SK-N-SH treated with all-trans-retinoic acid at 6 μM for 48 hours (cell line): ENCODE measurements at regions not wholly inside any gene's neighbourhood (a gene's known extent, or its start where the extent isn't known, plus 50 kb on each side); places are given as distances from the start of the nearest gene placed in this dataset.

Experiments used
- ATAC-seq: fragments of 200-7000 bp; cut with Tn5 transposase; 3 replicates; pipeline ENCODE4 v1.9.1; 2020; ENCODE audit warnings: mild to moderate bottlenecking, moderate library complexity
- ARNTL ChIP-seq: fragments of 450-650 bp; formaldehyde crosslinking; IDR thresholded peaks from 2 replicates; pipeline ENCODE4 v1.5.0; 2020; ENCODE audit warnings: low read depth, mild to moderate bottlenecking, moderate library complexity, borderline replicate concordance
- BACH2 ChIP-seq: fragments of 250-450 bp; sonication (Bioruptor Pico); IDR thresholded peaks from 2 replicates; pipeline ENCODE4 v1.9.0; 2021; ENCODE audit warnings: mild to moderate bottlenecking, borderline replicate concordance
- CREB5 ChIP-seq: fragments of 250-450 bp; sonication (Bioruptor Pico); IDR thresholded peaks from 2 replicates; pipeline ENCODE4 v1.5.1; 2020; ENCODE audit warnings: low read depth, mild to moderate bottlenecking, moderate library complexity
- CSRNP3 ChIP-seq: fragments of 250-450 bp; sonication (Bioruptor Pico); IDR thresholded peaks from 2 replicates; pipeline ENCODE4 v1.5.1; 2021; ENCODE audit warnings: mild to moderate bottlenecking, moderate library complexity
- ESRRG ChIP-seq: fragments of 250-450 bp; sonication (Bioruptor Pico); IDR thresholded peaks from 2 replicates; pipeline ENCODE4 v1.6.1; 2021; ENCODE audit warnings: mild to moderate bottlenecking
- GLIS3 ChIP-seq: fragments of 250-450 bp; sonication (Bioruptor Pico); IDR thresholded peaks from 2 replicates; pipeline ENCODE4 v1.5.0; 2020; ENCODE audit warnings: mild to moderate bottlenecking, moderate library complexity
- ISL1 ChIP-seq: fragments of 250-450 bp; sonication (Bioruptor Pico); IDR thresholded peaks from 2 replicates; pipeline ENCODE4 v2.1.2; 2022; ENCODE audit warnings: mild to moderate bottlenecking, moderate library complexity
- OSR1 ChIP-seq: fragments of 250-450 bp; sonication (Bioruptor Pico); IDR thresholded peaks from 2 replicates; pipeline ENCODE4 v1.8.0; 2022; ENCODE audit warnings: moderate library complexity, mild to moderate bottlenecking, inconsistent platforms
- POU6F1 ChIP-seq: fragments of 250-450 bp; sonication (Bioruptor Pico); IDR thresholded peaks from 2 replicates; pipeline ENCODE4 v1.8.0; 2021; ENCODE audit warnings: low read depth, mild to moderate bottlenecking, moderate library complexity, borderline replicate concordance
- PPARA ChIP-seq: fragments of 250-450 bp; sonication (Bioruptor Pico); IDR thresholded peaks from 2 replicates; pipeline ENCODE4 v1.5.0; 2020; ENCODE audit warnings: mild to moderate bottlenecking, borderline replicate concordance
- RARB ChIP-seq: fragments of 250-450 bp; sonication (Bioruptor Pico); IDR thresholded peaks from 2 replicates; pipeline ENCODE4 v1.8.0; 2021; ENCODE audit warnings: mild to moderate bottlenecking, moderate library complexity
- SNAI2 ChIP-seq: fragments of 250-450 bp; sonication (Bioruptor Pico); IDR thresholded peaks from 2 replicates; pipeline ENCODE4 v1.5.0; 2020; ENCODE audit warnings: mild to moderate bottlenecking, moderate library complexity
- TCF4 ChIP-seq: fragments of 250-450 bp; sonication (Bioruptor Pico); IDR thresholded peaks from 2 replicates; pipeline ENCODE4 v1.8.0; 2021; ENCODE audit warnings: mild to moderate bottlenecking, moderate library complexity, borderline replicate concordance
- TOX ChIP-seq: fragments of 250-450 bp; sonication (Bioruptor Pico); IDR thresholded peaks from 2 replicates; pipeline ENCODE4 v1.8.0; 2021; ENCODE audit warnings: mild to moderate bottlenecking, moderate library complexity, borderline replicate concordance
- TSHZ2 ChIP-seq: fragments of 250-450 bp; sonication (Bioruptor Pico); IDR thresholded peaks from 2 replicates; pipeline ENCODE4 v1.5.0; 2020; ENCODE audit warnings: mild to moderate bottlenecking, moderate library complexity
- ZFP3 ChIP-seq: fragments of 250-450 bp; sonication (Bioruptor Pico); IDR thresholded peaks from 2 replicates; pipeline ENCODE4 v1.5.0; 2020; ENCODE audit warnings: mild to moderate bottlenecking, moderate library complexity
- ZFP30 ChIP-seq: fragments of 450-650 bp; formaldehyde crosslinking; IDR thresholded peaks from 2 replicates; pipeline ENCODE4 v1.5.0; 2022; ENCODE audit warnings: mild to moderate bottlenecking, moderate library complexity
- ZNF565 ChIP-seq: fragments of 450-650 bp; formaldehyde crosslinking; conservative IDR thresholded peaks from 2 replicates; pipeline ENCODE4 v1.5.0; 2020; ENCODE audit warnings: low read depth, mild to moderate bottlenecking, moderate library complexity
- ZNF70 ChIP-seq: fragments of 450-650 bp; formaldehyde crosslinking; IDR thresholded peaks from 2 replicates; pipeline ENCODE4 v1.5.0; 2020; ENCODE audit warnings: mild to moderate bottlenecking, moderate library complexity
- ZNF8 ChIP-seq: fragments of 450-650 bp; formaldehyde crosslinking; IDR thresholded peaks from 2 replicates; pipeline ENCODE4 v1.5.0; 2020; ENCODE audit warnings: mild to moderate bottlenecking, moderate library complexity

- no peak for ATAC-seq
- no peak for TF ChIP-seq POU6F1
- no peak for TF ChIP-seq ZNF70
- no peak for TF ChIP-seq ZFP3 (CRISPR knock-in tag)
- TF ChIP-seq OSR1, result no peak
- TF ChIP-seq ISL1 (CRISPR knock-in tag), result no peak
- no peak for TF ChIP-seq ZFP30
- no peak for TF ChIP-seq TSHZ2 (CRISPR knock-in tag)
- TF ChIP-seq BACH2 (CRISPR knock-in tag), result no peak
- TF ChIP-seq ESRRG, result no peak
- TF ChIP-seq TOX, result no peak
- TF ChIP-seq RARB (CRISPR knock-in tag), result no peak
- TF ChIP-seq TCF4 (CRISPR knock-in tag), result no peak
- no peak for TF ChIP-seq GLIS3 (CRISPR knock-in tag)
- no peak for TF ChIP-seq CSRNP3
- no peak for TF ChIP-seq CREB5 (CRISPR knock-in tag)
Observed at GRCh38 chr16:80915079-80915450, 91.6 kb downstream of the CMC2 start.

GRCh38 chr16:80914379-80915078 is 92.2 kb downstream of the CMC2 start:
- no peak for ATAC-seq
- TF ChIP-seq RARB (CRISPR knock-in tag) (no peak), ARNTL (CRISPR knock-in tag) (no peak), ZNF565 (CRISPR knock-in tag) (no peak), ESRRG (no peak), BACH2 (CRISPR knock-in tag) (no peak), TCF4 (CRISPR knock-in tag) (no peak), TOX (no peak), SNAI2 (no peak), ZFP3 (CRISPR knock-in tag) (no peak)

GRCh38 chr16:80913397-80913796 is 93.3 kb downstream of the CMC2 start:
- no peak for ATAC-seq
- TF ChIP-seq PPARA (CRISPR knock-in tag) (no peak), CSRNP3 (no peak), POU6F1 (no peak), ESRRG (no peak), ZNF8 (no peak), TCF4 (CRISPR knock-in tag) (no peak), CREB5 (CRISPR knock-in tag) (no peak)
- TF ChIP-seq, all 23 proteins: peak for 0
